ENCODE measurements at regions not wholly inside any gene's neighbourhood (a gene's known extent, or its start where the extent isn't known, plus 50 kb on each side); places are given as distances from the start of the nearest gene placed in this dataset.

GRCh38 chr10:8986975-8987374 lies 932.5 kb downstream of the GATA3 start:
- Histone ChIP-seq H3F3A (ENCODE audit: insufficient read depth, low read depth) (no peaks in the 10 kb centered on the region), H3K9me3 (ENCODE audit: insufficient read depth, low read depth) (no peaks in the 10 kb centered on the region), H2AFZ (no peak overlapping the region), H3K36me3 (ENCODE audit: low read depth) (no peaks in the 10 kb centered on the region), H3K9me2 (ENCODE audit: insufficient read depth) (no peaks in the 10 kb centered on the region), H3K4me1 (replicated peaks; ENCODE audit: insufficient read depth) (no peaks in the 10 kb centered on the region), H4K20me1 (ENCODE audit: insufficient read depth) (no peaks in the 10 kb centered on the region), H3K79me2 (ENCODE audit: low read depth) (no peaks in the 10 kb centered on the region), H3K4me2 (no peak overlapping the region), H3K27me3 (ENCODE audit: insufficient read depth, low read depth) (no peaks in the 10 kb centered on the region), H3K4me3 (no peak overlapping the region), H3K27ac (no peak overlapping the region)
- TF ChIP-seq EZH2 (IDR thresholded peaks at IDR 0.05; ENCODE audit: low read depth) (no peak), CTCF (conservative IDR thresholded peaks at IDR 0.05) (no peak)
- DNase-seq = no peak
- no TSS peak for BruUV-seq (replicated peaks)
- CTCF ChIA-PET = no interaction called here
- intact Hi-C loops (cut with micrococcal nuclease; ENCODE audit: unreplicated experiment) = no loop called here
- POLR2A ChIA-PET (ENCODE audit: unreplicated experiment) = no interaction called here

DNA sequence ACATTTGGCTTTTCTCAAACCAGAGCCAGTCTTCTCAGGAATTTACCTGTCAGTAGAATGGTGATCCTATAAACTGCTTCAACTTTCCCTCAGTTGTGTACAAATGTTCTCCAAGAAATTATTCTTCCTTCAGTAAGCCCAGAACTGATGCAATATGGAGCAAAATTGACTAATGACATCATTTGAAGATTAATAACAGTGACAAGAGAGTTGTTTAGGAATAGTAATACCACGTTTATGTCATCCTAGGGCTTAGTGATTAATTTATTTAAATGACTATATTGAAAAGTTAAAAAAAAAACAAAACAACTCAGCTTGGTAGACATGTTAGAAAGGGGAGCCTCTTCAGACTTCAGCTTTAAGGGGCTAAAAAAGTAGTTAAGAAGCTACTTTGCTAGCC lies 933.2 kb downstream of the GATA3 start:
- intact Hi-C loops (cut with micrococcal nuclease; ENCODE audit: unreplicated experiment) = no loop called here
- no peaks in the 10 kb centered on the region for H3K9me2 ChIP-seq (ENCODE audit: insufficient read depth)
- H4K20me1 ChIP-seq (ENCODE audit: insufficient read depth) = no peaks in the 10 kb centered on the region
- ChIA-PET CTCF (no interaction called here), POLR2A (ENCODE audit: unreplicated experiment) (no interaction called here)
- H3K4me1 ChIP-seq (replicated peaks; ENCODE audit: insufficient read depth) = no peaks in the 10 kb centered on the region
- no peaks in the 10 kb centered on the region for H3K36me3 ChIP-seq (ENCODE audit: low read depth)
- no peak overlapping the region for H3K27ac ChIP-seq
- DNase-seq = no peak
- no peak overlapping the region for H3K4me2 ChIP-seq
- no TSS peak for BruUV-seq (replicated peaks)
- no peaks in the 10 kb centered on the region for H3K79me2 ChIP-seq (ENCODE audit: low read depth)
- no peaks in the 10 kb centered on the region for H3K27me3 ChIP-seq (ENCODE audit: insufficient read depth, low read depth)
- H3K4me3 ChIP-seq = no peak overlapping the region
- no peaks in the 10 kb centered on the region for H3K9me3 ChIP-seq (ENCODE audit: insufficient read depth, low read depth)
- H3F3A ChIP-seq (ENCODE audit: insufficient read depth, low read depth) = no peaks in the 10 kb centered on the region
- TF ChIP-seq CTCF (conservative IDR thresholded peaks at IDR 0.05) (no peak), EZH2 (IDR thresholded peaks at IDR 0.05; ENCODE audit: low read depth) (no peak)
- no peak overlapping the region for H2AFZ ChIP-seq

GRCh38 chr10:8990280-8990987 lies 935.9 kb downstream of the GATA3 start:
- H3F3A ChIP-seq (ENCODE audit: insufficient read depth, low read depth) = no peaks in the 10 kb centered on the region
- H3K9me3 ChIP-seq (ENCODE audit: insufficient read depth, low read depth) = no peaks in the 10 kb centered on the region
- no peaks in the 10 kb centered on the region for H3K4me1 ChIP-seq (replicated peaks; ENCODE audit: insufficient read depth)
- H3K4me3 ChIP-seq = no peak overlapping the region
- no peaks in the 10 kb centered on the region for H4K20me1 ChIP-seq (ENCODE audit: insufficient read depth)
- TF ChIP-seq EZH2 (IDR thresholded peaks at IDR 0.05; ENCODE audit: low read depth) (no peak), CTCF (conservative IDR thresholded peaks at IDR 0.05) (no peak)
- no peaks in the 10 kb centered on the region for H3K27me3 ChIP-seq (ENCODE audit: insufficient read depth, low read depth)
- intact Hi-C loops (cut with micrococcal nuclease; ENCODE audit: unreplicated experiment) = no loop called here
- H3K9me2 ChIP-seq (ENCODE audit: insufficient read depth) = no peaks in the 10 kb centered on the region
- ChIA-PET CTCF (no interaction called here), POLR2A (ENCODE audit: unreplicated experiment) (no interaction called here)
- no peak overlapping the region for H3K27ac ChIP-seq
- DNase-seq = no peak
- H3K79me2 ChIP-seq (ENCODE audit: low read depth) = no peaks in the 10 kb centered on the region
- BruUV-seq (replicated peaks) = no TSS peak
- H3K36me3 ChIP-seq (ENCODE audit: low read depth) = no peaks in the 10 kb centered on the region
- H2AFZ ChIP-seq = no peak overlapping the region
- H3K4me2 ChIP-seq = no peak overlapping the region
